ENCODE measurements at regions not wholly inside any gene's neighbourhood (a gene's known extent, or its start where the extent isn't known, plus 50 kb on each side); places are given as distances from the start of the nearest gene placed in this dataset.

GRCh38 chr9:92186631-92187030 lies 71.4 kb upstream of the SPTLC1 start:
- Histone ChIP-seq H3K27ac (ENCODE audit: low read length) (no peak overlapping the region), H3K4me1 (ENCODE audit: control insufficient read depth, insufficient read depth, low read length) (peaks cover 10% of the 10 kb centered on the region), H3K9me3 (replicated peaks; ENCODE audit: control insufficient read depth, low read depth, low read length) (no peaks in the 10 kb centered on the region), H3K4me3 (ENCODE audit: low read length) (no peak overlapping the region), H3K27me3 (ENCODE audit: control insufficient read depth, insufficient read depth, low read length) (peaks cover 2% of the 10 kb centered on the region), H3K36me3 (ENCODE audit: control insufficient read depth, insufficient read depth, low read length) (no peaks in the 10 kb centered on the region)
- 20% methylated on average over 1 of the region's 7 CpGs for WGBS (ENCODE audit: insufficient coverage)
- no peak for DNase-seq

DNA sequence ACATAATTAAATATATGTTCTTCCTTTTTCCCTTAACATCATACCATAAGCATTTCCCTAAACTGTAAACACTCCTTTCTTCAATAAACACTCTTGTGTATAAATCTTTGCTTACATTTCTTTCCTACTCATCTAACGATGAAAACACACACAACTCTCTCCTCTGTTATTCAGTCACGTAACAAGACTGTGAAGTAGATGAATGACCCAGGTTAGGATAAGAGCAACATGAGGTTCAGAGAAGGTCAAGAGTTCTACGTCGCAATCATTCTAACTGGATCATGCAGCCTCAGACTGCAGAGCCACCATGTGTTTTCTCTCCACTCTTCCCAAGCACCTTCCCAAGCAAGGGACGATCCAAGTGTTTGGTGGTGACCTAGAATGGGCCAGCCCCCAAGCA lies 70.5 kb upstream of the SPTLC1 start:
- Histone ChIP-seq H3K36me3 (ENCODE audit: control insufficient read depth, insufficient read depth, low read length) (no peaks in the 10 kb centered on the region), H3K27ac (ENCODE audit: low read length) (no peak overlapping the region), H3K4me1 (ENCODE audit: control insufficient read depth, insufficient read depth, low read length) (peaks cover 19% of the 10 kb centered on the region), H3K9me3 (replicated peaks; ENCODE audit: control insufficient read depth, low read depth, low read length) (no peaks in the 10 kb centered on the region), H3K4me3 (ENCODE audit: low read length) (no peak overlapping the region), H3K27me3 (ENCODE audit: control insufficient read depth, insufficient read depth, low read length) (peaks cover 2% of the 10 kb centered on the region)
- no CpG with 5 or more reads among the region's 5 CpGs for WGBS (ENCODE audit: insufficient coverage)
- no peak for DNase-seq

DNA sequence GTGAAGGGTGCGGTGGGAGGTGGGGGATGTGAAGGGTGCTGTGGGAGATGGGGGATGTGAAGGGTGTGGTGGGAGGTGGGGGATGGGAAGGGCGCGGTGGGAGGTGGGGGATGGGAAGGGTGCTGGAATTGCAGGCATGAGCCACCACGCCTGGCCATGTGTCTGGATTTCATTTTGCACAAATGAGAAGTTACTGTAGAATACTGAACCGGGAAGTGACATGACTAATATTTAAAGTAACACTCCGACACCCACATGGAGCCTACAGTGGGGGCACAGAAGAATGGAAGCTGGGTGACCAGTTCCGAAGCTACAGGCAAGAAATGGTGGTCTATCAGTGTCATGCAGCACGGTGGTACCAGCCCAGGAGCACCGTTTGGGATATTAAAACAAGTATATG lies 69.9 kb upstream of the SPTLC1 start:
- Histone ChIP-seq H3K27ac (ENCODE audit: low read length) (no peak overlapping the region), H3K9me3 (replicated peaks; ENCODE audit: control insufficient read depth, low read depth, low read length) (no peaks in the 10 kb centered on the region), H3K36me3 (ENCODE audit: control insufficient read depth, insufficient read depth, low read length) (no peaks in the 10 kb centered on the region), H3K27me3 (ENCODE audit: control insufficient read depth, insufficient read depth, low read length) (peaks cover 2% of the 10 kb centered on the region), H3K4me1 (ENCODE audit: control insufficient read depth, insufficient read depth, low read length) (peaks cover 21% of the 10 kb centered on the region), H3K4me3 (ENCODE audit: low read length) (no peak overlapping the region)
- no peak for DNase-seq
- WGBS (ENCODE audit: insufficient coverage): 95% methylated on average over 4 of the region's 9 CpGs

GRCh38 chr9:92184041-92184564 lies 68.9 kb upstream of the SPTLC1 start:
- H3K36me3 ChIP-seq (ENCODE audit: control insufficient read depth, insufficient read depth, low read length): no peaks in the 10 kb centered on the region
- peaks cover 23% of the 10 kb centered on the region for H3K4me1 ChIP-seq (ENCODE audit: control insufficient read depth, insufficient read depth, low read length)
- no peak overlapping the region for H3K27ac ChIP-seq (ENCODE audit: low read length)
- DNase-seq: no peak
- no peak overlapping the region for H3K4me3 ChIP-seq (ENCODE audit: low read length)
- 77% methylated on average over 1 of the region's 1 CpG for WGBS (ENCODE audit: insufficient coverage)
- H3K9me3 ChIP-seq (replicated peaks; ENCODE audit: control insufficient read depth, low read depth, low read length): no peaks in the 10 kb centered on the region
- H3K27me3 ChIP-seq (ENCODE audit: control insufficient read depth, insufficient read depth, low read length): peaks cover 2% of the 10 kb centered on the region

GRCh38 chr9:92183449-92183848 lies 68.2 kb upstream of the SPTLC1 start:
- no CpG with 5 or more reads among the region's 5 CpGs for WGBS (ENCODE audit: insufficient coverage)
- DNase-seq: no peak
- Histone ChIP-seq H3K36me3 (ENCODE audit: control insufficient read depth, insufficient read depth, low read length) (no peaks in the 10 kb centered on the region), H3K9me3 (replicated peaks; ENCODE audit: control insufficient read depth, low read depth, low read length) (no peaks in the 10 kb centered on the region), H3K27me3 (ENCODE audit: control insufficient read depth, insufficient read depth, low read length) (peaks cover 2% of the 10 kb centered on the region), H3K27ac (ENCODE audit: low read length) (no peak overlapping the region), H3K4me3 (ENCODE audit: low read length) (no peak overlapping the region), H3K4me1 (ENCODE audit: control insufficient read depth, insufficient read depth, low read length) (peaks cover 24% of the 10 kb centered on the region)

DNA sequence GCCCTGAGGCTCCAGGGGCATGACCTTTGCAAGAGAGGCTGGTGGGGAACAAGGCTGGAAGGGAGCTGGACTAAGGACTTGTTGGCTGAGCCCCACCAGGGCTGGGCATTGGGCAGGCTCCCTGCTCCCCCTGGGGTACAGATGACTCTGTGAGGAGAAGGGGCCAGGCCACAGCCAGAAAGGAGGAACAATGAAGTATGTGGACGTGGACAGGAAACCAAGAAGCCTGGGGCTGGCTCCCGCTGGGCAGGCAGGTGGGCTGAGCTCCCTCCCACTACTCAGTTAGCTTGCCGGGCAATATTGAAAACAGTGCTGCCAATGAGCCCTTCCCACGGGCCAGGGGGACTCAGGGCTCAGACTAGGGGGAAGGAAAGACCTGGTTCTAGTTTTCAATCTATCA lies 66.1 kb upstream of the SPTLC1 start:
- no CpG with 5 or more reads among the region's 4 CpGs for WGBS (ENCODE audit: insufficient coverage)
- no peak for DNase-seq
- H3K9me3 ChIP-seq (replicated peaks; ENCODE audit: control insufficient read depth, low read depth, low read length): no peaks in the 10 kb centered on the region
- H3K4me3 ChIP-seq (ENCODE audit: low read length): no peak overlapping the region
- peaks cover 27% of the 10 kb centered on the region for H3K4me1 ChIP-seq (ENCODE audit: control insufficient read depth, insufficient read depth, low read length)
- H3K27me3 ChIP-seq (ENCODE audit: control insufficient read depth, insufficient read depth, low read length): no peaks in the 10 kb centered on the region
- H3K36me3 ChIP-seq (ENCODE audit: control insufficient read depth, insufficient read depth, low read length): no peaks in the 10 kb centered on the region
- H3K27ac ChIP-seq (ENCODE audit: low read length): no peak overlapping the region

GRCh38 chr9:92180669-92181181 lies 65.5 kb upstream of the SPTLC1 start:
- H3K27ac ChIP-seq (ENCODE audit: low read length): peak overlapping the region; percentile 38
- DNase-seq: peak; percentile 64
- WGBS (ENCODE audit: insufficient coverage): 55% methylated on average over 5 of the region's 7 CpGs
- no peaks in the 10 kb centered on the region for H3K36me3 ChIP-seq (ENCODE audit: control insufficient read depth, insufficient read depth, low read length)
- H3K4me3 ChIP-seq (ENCODE audit: low read length): no peak overlapping the region
- no peaks in the 10 kb centered on the region for H3K9me3 ChIP-seq (replicated peaks; ENCODE audit: control insufficient read depth, low read depth, low read length)
- H3K27me3 ChIP-seq (ENCODE audit: control insufficient read depth, insufficient read depth, low read length): no peaks in the 10 kb centered on the region
- H3K4me1 ChIP-seq (ENCODE audit: control insufficient read depth, insufficient read depth, low read length): peaks cover 30% of the 10 kb centered on the region

DNA sequence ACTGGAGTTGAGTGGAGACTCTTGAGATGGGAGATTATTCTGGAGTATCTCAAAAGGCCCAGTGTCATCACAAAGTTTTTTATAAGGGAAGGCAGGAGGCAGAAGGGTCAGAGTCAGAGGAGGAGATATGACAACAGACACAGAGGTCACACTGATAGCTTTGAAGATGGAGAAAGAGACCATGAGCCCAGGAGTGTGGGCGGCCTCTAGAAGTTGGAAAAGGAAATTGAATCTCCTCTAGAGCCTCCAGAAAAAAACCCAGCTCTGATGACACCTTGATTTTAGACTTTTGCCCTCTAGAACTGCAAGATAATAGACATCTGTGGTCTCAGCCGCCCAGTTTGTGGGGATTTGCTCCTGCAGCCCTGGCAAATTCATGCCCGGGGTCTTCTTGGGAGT lies 64.8 kb upstream of the SPTLC1 start:
- Histone ChIP-seq H3K4me1 (ENCODE audit: control insufficient read depth, insufficient read depth, low read length) (peaks cover 30% of the 10 kb centered on the region), H3K36me3 (ENCODE audit: control insufficient read depth, insufficient read depth, low read length) (no peaks in the 10 kb centered on the region), H3K9me3 (replicated peaks; ENCODE audit: control insufficient read depth, low read depth, low read length) (no peaks in the 10 kb centered on the region), H3K4me3 (ENCODE audit: low read length) (no peak overlapping the region), H3K27ac (ENCODE audit: low read length) (no peak overlapping the region), H3K27me3 (ENCODE audit: control insufficient read depth, insufficient read depth, low read length) (no peaks in the 10 kb centered on the region)
- no peak for DNase-seq
- WGBS (ENCODE audit: insufficient coverage): 83% methylated on average over 1 of the region's 3 CpGs

DNA sequence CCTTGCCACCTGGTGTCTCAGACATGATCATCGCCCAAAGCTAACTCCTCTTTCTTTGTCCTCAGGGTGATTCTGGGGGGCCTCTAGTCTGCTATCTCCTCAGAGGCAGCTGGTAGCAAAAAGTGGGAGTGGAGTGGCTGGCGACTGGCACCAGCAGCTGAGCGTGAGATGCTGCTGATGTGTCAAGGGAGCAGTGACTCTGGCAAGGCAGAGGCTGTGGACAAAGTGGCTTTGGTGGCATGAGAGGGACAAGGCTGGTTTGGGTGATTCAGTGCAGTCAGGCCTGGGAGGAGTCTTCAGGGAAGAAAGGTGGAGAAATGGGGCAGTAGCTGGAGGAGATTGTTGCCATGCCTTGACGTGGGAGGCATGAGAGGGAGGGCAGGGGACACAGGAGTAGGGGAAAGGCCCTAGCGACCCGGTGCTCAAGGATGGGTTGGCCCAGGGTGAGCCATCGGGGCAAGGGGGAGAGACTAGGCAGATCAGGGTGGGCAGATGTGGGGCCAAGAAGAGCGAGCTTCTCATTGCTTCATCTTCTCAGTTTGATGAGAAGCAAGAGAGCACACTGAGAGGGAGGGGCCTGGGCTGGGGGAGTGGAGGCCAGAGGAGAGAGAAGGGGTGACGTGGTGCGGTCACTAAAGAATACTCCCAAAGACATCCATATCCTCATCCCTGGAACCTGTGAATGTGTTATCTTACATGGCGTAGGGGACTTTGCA lies 64.2 kb upstream of the SPTLC1 start:
- no peaks in the 10 kb centered on the region for H3K36me3 ChIP-seq (ENCODE audit: control insufficient read depth, insufficient read depth, low read length)
- no peak for DNase-seq
- H3K4me3 ChIP-seq (ENCODE audit: low read length): no peak overlapping the region
- whole genome bisulfite sequencing (ENCODE audit: insufficient coverage): 87% methylated on average over 6 of the region's 11 CpGs
- H3K9me3 ChIP-seq (replicated peaks; ENCODE audit: control insufficient read depth, low read depth, low read length): no peaks in the 10 kb centered on the region
- peaks cover 30% of the 10 kb centered on the region for H3K4me1 ChIP-seq (ENCODE audit: control insufficient read depth, insufficient read depth, low read length)
- no peaks in the 10 kb centered on the region for H3K27me3 ChIP-seq (ENCODE audit: control insufficient read depth, insufficient read depth, low read length)
- no peak overlapping the region for H3K27ac ChIP-seq (ENCODE audit: low read length)

- no peak overlapping the region for H3K27ac ChIP-seq (ENCODE audit: low read length)
- no peak for DNase-seq
- 80% methylated on average over 5 of the region's 5 CpGs for WGBS (ENCODE audit: insufficient coverage)
These were observed 62.4 kb upstream of the SPTLC1 start for GRCh38 chr9:92177591-92177990.

More at GRCh38 chr9:92177591-92177990, 62.4 kb upstream of the SPTLC1 start:
- Histone ChIP-seq H3K27me3 (ENCODE audit: control insufficient read depth, insufficient read depth, low read length) (no peaks in the 10 kb centered on the region), H3K36me3 (ENCODE audit: control insufficient read depth, insufficient read depth, low read length) (no peaks in the 10 kb centered on the region), H3K4me3 (ENCODE audit: low read length) (no peak overlapping the region), H3K4me1 (ENCODE audit: control insufficient read depth, insufficient read depth, low read length) (peaks cover 30% of the 10 kb centered on the region), H3K9me3 (replicated peaks; ENCODE audit: control insufficient read depth, low read depth, low read length) (peaks cover 5% of the 10 kb centered on the region)
